Muscle of back (tissue), 3 donors: ENCODE measurements at regions not wholly inside any gene's neighbourhood (a gene's known extent, or its start where the extent isn't known, plus 50 kb on each side); places are given as distances from the start of the nearest gene placed in this dataset.

Source experiments
- DNase-seq, 3 donors: peaks; one replicate each; pipeline versions ENCODE4 v3.0.0 to v3.0.0-alpha.2; 2013

- DNase-seq: no peak
These were observed 325.6 kb downstream of the HRH4 start for GRCh38 chr18:24786027-24786426.

DNA sequence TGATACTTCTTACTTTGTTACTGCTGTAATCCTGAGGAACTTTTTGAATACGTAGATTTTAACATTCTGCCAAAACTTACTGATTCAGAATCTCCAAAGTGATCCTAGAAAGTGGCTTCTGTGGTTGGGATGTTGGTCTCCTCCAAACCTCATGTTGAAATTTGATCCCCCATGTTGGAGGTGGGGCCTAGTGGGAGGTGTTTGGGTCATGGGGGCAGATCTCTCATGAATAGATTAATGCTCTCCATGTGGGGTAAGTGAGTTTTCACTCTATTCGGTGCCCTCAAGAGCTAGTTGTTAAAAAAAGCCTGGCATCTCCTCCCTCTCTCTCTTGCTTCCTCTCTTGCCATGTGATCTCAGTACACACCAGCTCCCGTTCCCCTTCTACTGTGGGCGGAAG, 329.9 kb downstream of the HRH4 start:
- no peak for DNase-seq

DNA sequence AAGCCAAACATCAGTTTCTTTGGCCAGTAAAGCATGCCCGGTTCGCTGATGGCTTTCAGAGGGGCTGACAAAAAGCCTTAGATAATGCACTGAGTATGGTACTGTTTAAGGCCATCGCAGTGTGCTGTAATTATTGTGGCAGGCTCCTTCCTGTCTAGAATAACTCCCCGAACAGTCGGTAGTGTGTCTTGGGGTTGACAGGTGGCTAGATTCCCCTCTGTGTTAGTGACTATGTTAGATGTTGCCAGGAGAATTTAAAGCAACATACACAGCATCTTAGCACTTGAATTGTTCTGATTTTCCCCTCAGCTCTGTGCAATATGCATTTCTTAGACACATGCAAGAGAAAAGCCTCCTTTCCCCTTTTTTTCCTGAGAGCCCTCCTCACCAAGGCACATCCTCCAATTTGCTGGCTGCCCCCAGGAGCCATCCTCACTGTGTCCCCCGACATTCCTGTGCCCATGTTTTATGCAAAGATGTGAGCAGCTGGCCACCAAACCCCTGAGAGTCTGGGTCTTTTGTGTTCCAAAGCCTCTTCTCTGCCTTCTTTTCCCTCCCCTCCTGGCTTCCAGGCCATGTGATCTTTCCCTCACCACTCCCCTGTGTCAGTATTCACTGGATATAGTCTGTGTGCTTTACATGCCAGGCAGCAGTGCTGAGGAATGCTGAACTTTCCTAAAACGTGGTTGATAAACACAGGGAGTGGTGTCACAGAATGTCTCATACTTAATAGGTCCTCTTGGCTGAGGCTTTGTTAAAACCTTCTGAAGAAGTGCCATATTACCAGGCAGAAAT, 331.5 kb downstream of the HRH4 start:
- DNase-seq: peak in 2 of 3 donors; percentile 25 to 56

DNA sequence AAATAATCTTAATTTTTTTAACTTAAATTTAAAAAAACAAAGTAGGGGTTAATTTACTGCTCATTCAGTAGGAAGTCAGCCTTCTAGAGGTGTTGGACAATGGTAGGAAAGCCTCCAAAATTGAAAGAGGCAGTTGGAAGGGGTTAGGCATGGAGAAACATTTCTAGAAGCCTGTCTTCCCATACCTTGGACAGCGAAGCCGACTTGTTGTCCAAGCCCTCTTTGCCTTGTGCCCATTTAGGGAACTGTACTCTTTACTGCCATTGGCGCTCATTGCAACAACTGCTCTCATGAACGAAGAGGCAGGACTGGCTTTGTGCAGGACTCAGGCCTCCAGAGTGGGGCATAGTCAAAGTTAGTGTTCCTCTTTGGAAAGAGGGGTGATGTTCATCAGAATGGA, 333.3 kb downstream of the HRH4 start:
- no peak for DNase-seq

DNA sequence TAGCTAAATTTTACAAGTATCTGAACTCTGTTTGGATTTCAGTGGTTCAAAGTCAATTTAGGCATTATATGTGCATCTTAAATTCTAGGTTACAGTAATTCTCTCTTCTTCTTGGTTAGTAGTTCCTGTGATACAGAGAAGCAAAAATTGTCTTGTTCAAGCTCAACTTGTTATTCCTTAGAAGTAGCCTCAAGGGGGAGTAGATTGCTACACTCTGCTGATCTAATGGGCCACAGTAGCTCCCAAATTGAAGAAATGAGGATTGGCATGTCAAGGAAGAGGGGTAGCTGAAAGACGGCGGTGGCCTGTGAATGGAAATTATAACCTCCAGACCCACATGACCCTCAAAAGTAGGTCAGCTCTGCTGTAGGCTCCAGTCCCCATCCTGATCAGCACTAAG, 334.7 kb downstream of the HRH4 start:
- DNase-seq: no peak

- DNase-seq: no peak
These were observed 337.5 kb downstream of the HRH4 start for GRCh38 chr18:24797981-24798380.

DNA sequence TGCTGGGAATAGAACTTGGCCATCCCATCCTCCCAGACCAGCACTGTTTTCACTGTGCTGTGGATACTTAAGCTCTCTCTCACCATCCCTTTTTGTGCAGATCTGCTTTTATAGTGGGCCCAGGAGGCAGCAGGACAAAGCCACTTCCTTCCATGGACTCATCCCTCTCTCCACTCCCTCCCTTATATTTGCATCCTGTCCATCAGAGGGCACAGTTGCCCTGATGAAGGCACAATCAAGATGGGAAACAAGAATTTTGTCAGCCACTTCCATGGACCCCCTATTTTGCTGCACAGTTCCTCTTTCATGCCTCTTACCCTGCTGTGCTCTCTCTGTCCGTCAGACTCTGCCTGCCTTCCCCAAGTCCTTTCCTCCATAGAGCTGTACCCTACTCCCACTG, 338.7 kb downstream of the HRH4 start:
- no peak for DNase-seq

DNA sequence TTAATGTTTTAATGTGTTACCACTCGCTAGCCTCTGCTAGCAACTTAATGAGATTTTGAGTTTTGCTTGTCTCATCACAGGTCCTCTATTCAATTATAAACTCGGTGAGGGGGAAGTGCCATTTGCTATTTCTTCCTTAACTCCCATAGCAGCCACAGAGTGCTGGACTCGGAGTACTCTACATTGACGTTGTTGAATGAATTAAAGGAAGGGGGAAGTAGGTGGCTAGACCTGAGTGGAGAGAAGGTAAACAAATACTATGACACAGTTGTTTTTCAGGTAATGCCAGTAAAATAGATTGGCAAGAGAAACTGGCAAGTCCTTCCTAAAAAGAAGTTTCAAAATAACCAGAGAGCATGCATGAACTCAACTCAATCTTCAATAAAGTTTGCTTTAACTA, 339.3 kb downstream of the HRH4 start:
- DNase-seq: no peak

GRCh38 chr18:24801001-24801400, 340.6 kb downstream of the HRH4 start:
- peak in 1 of 3 donors; percentile 11 for DNase-seq

DNA sequence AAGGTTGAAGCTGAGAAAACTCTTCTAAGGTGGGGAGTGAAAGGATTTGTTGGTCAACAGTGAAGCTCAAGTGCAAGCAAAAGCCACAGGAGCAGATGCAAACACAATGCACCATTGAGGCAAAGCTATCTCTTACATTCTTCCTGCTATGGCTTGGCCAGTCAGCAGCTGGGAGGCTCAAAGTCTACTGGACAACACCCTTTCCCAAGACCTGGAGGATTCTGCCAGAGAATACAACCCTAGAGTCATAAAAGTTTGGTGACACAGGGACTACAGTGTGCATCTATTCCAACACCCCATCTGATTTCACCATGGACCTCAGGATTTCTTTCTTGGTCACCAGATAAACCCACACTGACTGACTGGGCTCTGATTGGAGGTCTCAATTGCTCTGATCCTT, 342.0 kb downstream of the HRH4 start:
- DNase-seq: no peak

DNA sequence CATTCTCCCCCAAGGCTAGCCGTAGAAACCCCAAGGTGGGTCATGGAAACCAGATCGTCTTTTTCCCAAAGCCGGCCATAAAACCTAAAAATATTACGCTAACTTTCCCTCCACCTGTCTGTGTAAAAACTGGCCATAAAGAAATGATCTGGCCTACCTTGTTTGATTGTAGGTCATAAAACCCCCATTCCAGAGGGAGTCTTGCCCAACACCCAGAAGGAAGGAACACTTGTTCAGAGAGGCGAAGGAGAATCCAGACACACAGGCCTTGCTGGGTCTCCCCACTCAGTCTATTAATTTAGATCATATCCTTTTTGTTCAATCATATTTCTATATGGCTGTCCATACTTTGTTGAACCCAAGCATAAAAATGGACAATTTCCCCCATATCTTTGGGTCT, 344.7 kb downstream of the HRH4 start:
- DNase-seq: no peak

GRCh38 chr18:24809173-24809950, 348.9 kb downstream of the HRH4 start:
- DNase-seq: peak in 1 of 3 donors; percentile 42

GRCh38 chr18:24810561-24811305, 350.3 kb downstream of the HRH4 start:
- DNase-seq: peak in 1 of 3 donors; percentile 48

- peak; percentile 22 to 86 (median 70) for DNase-seq
These were observed 351.7 kb downstream of the HRH4 start for GRCh38 chr18:24811950-24812681.

DNA sequence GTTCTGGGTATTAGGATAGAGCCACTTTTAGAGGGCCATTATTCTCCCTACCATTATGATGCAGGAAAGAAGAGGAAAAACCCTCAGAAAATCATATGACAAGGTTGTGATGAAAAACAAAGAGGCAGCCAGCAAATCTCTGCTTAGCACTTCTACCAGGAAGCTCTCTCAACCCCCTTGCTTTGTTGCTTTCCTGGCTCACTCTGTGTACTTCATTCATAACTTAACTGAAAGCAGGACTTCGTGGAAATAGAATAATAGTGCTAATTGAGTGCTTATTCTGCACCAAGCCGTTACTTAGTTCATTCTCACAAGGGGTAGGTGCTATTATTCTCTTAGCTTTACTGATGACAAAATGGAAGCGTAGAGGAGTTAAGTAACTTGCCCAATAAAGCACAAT, 354.1 kb downstream of the HRH4 start:
- no peak for DNase-seq

DNA sequence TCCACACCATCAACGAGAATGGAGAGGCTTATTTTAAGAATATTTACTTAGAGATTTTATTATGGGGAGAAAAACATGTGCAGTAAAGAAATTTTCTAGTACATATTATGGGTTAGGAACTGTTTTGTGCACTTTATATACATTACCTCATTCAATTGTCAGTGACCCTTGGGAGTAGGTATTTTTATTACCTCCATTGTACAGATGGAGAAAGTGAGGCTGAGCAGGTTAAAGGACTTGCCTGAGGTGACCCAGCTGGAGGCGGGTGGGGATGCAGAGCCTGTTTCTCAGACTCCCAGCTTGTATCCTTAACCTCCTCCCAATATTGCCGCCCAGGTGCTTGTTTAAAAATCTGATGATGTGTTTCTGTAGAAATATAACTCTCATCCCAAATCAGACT, 356.7 kb downstream of the HRH4 start:
- DNase-seq: no peak

DNA sequence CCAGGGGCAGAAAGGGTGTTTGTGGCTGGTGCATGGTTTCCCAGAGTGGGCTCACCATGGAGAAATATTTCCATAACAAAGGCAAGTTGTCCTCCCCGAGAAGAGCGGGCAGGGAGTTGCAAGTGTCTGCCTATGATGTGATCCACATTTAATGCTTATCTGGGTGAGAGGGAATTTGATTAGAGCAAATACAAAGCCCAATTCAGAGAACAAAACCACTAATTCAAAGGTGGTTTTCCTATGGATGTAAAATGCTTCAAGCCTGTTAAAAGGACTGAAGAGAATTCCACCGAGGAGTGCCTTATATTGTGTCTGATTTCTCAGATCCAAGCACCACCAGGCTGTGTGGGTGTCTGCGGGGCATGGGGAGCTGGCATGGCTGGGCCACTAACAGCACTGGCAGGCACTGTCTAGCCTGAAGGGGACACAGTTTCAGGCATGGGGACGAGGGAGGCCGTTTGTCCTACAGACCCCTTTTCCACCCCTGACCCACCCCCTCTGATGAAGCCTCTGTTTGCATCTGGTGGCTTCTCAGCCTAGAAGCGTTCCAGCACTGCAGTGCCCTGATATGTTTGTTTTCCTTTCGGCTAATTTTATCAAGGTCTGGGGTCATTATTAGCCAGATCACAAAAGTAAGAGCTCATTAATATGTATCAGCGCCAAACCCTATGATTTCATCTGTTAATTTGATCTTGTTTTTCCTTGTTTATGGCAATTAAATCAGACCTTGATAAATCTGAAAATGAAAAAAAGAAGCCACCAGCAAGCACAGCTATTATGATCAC, 357.3 kb downstream of the HRH4 start:
- DNase-seq: no peak

DNA sequence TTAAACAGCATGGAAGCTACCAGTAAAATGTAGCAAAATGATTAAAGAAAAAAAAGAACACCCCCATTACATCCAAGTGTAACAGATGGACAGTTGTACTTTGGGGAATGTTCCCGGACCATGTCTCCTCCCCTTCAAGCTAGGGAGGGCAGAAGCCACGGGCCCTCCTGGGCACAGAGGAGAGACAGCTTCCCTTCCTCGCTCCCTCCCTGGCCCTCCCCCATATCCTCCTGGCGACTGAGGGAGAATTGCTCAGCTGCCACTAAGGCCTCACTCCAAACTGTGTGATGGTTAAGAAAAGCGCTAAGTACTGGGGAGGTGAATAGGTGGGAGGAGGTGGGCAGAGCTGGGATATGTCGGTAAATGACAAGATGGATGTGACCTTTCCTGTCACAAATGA, 358.0 kb downstream of the HRH4 start:
- no peak for DNase-seq

- no peak for DNase-seq
These were observed 358.9 kb downstream of the HRH4 start for GRCh38 chr18:24819141-24819890.

GRCh38 chr18:24825397-24825796, 365.0 kb downstream of the HRH4 start:
- no peak for DNase-seq
